Liver (tissue), 3 donors: ENCODE measurements at regions not wholly inside any gene's neighbourhood (a gene's known extent, or its start where the extent isn't known, plus 50 kb on each side); places are given as distances from the start of the nearest gene placed in this dataset.

ENCODE experiments used
- JUND ChIP-seq, 2 donors: IDR thresholded peaks; 2 replicates each; pipeline ENCODE4 v1.6.1; 2016; ENCODE audit warnings: antibody characterized with exemption in 2 of 2
- RAD21 ChIP-seq, 2 donors: IDR thresholded peaks; 2 replicates each; pipeline ENCODE4 v1.6.1; 2016; ENCODE audit warnings: antibody characterized with exemption in 2 of 2, mild to moderate bottlenecking in 2 of 2
- RXRA ChIP-seq, 2 donors: IDR thresholded peaks; 2 replicates each; pipeline ENCODE4 v1.6.1; 2017 to 2018; ENCODE audit warnings: antibody characterized with exemption in 2 of 2, mild to moderate bottlenecking in 1 of 2
- SP1 ChIP-seq: IDR thresholded peaks from 2 replicates; pipeline ENCODE4 v1.6.1; 2018; ENCODE audit warnings: antibody characterized with exemption, mild to moderate bottlenecking
- TAF1 ChIP-seq: conservative IDR thresholded peaks from 2 replicates; pipeline ENCODE4 v1.6.1; 2016; ENCODE audit warnings: antibody characterized with exemption, mild to moderate bottlenecking
- YY1 ChIP-seq: IDR thresholded peaks from 2 replicates; pipeline ENCODE4 v1.6.1; 2016; ENCODE audit warnings: antibody characterized with exemption, mild to moderate bottlenecking
- TF ChIP-seq, protein P1 (sequence below): fragments of 150-350 bp; IDR thresholded peaks from 2 replicates; pipeline ENCODE4 v1.5.1; 2017; ENCODE audit warnings: improper control_type of control experiment, low read depth, low read length; ENCODE audit not compliant: missing input control
- TF ChIP-seq, protein P2 (sequence below): IDR thresholded peaks from 2 replicates; pipeline ENCODE4 v1.6.1; 2016; ENCODE audit warnings: antibody characterized with exemption
- donor health status: healthy.
- donor health status: healthy.

DNA sequence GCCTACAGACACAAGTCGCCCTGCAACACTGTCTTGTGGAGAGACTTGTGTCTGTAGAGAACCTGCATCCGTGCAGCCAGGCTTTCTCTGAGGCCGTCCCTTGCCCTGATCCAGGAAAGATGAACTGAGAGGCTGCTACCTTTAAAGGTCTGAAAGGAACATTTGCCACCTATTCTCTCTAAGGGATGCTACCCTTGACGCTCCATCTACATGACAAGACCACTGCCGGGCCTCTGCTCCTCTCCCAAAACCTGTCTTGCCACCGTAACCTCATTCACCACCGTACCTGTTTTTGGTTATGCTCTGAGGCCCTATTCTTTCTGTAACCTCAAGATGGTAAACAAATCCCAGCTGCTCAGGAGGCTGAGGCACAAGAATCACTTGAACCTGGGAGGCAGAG, 73.9 kb downstream of the FOXF2 start:
- TF ChIP-seq, protein P1, sequence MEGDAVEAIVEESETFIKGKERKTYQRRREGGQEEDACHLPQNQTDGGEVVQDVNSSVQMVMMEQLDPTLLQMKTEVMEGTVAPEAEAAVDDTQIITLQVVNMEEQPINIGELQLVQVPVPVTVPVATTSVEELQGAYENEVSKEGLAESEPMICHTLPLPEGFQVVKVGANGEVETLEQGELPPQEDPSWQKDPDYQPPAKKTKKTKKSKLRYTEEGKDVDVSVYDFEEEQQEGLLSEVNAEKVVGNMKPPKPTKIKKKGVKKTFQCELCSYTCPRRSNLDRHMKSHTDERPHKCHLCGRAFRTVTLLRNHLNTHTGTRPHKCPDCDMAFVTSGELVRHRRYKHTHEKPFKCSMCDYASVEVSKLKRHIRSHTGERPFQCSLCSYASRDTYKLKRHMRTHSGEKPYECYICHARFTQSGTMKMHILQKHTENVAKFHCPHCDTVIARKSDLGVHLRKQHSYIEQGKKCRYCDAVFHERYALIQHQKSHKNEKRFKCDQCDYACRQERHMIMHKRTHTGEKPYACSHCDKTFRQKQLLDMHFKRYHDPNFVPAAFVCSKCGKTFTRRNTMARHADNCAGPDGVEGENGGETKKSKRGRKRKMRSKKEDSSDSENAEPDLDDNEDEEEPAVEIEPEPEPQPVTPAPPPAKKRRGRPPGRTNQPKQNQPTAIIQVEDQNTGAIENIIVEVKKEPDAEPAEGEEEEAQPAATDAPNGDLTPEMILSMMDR, result no peak
- TF ChIP-seq TAF1, result no peak
- no peak for TF ChIP-seq JUND (IDR thresholded peaks at IDR 0.05)
- TF ChIP-seq SP1, result no peak
- TF ChIP-seq, protein P2, sequence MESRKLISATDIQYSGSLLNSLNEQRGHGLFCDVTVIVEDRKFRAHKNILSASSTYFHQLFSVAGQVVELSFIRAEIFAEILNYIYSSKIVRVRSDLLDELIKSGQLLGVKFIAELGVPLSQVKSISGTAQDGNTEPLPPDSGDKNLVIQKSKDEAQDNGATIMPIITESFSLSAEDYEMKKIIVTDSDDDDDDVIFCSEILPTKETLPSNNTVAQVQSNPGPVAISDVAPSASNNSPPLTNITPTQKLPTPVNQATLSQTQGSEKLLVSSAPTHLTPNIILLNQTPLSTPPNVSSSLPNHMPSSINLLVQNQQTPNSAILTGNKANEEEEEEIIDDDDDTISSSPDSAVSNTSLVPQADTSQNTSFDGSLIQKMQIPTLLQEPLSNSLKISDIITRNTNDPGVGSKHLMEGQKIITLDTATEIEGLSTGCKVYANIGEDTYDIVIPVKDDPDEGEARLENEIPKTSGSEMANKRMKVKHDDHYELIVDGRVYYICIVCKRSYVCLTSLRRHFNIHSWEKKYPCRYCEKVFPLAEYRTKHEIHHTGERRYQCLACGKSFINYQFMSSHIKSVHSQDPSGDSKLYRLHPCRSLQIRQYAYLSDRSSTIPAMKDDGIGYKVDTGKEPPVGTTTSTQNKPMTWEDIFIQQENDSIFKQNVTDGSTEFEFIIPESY, result no peak
- TF ChIP-seq RXRA (IDR thresholded peaks at IDR 0.05), result no peak
- no peak for TF ChIP-seq RAD21 (IDR thresholded peaks at IDR 0.05)
- TF ChIP-seq YY1, result no peak
